ENCODE measurements at regions not wholly inside any gene's neighbourhood (a gene's known extent, or its start where the extent isn't known, plus 50 kb on each side); places are given as distances from the start of the nearest gene placed in this dataset.

DNA sequence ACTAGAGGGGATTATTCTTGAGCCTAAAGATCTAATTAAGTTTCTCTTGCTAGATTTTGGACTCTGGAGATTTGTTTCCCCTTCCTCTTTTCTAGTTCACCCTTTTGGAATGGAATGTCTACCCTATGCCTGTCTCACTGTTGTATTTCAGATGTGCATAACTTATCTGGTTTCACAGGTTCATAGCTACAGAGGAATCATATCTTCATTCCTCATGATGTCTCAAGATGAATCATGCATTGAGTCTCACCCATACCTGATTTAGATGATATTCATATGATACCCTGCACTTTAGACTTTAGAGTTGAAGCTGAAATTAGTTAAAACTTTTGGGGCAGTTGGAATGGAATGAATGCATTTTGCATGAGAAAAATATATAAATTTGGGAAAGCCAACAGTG is 246.7 kb downstream of the HS3ST1 start:
- DNase-seq = no peak

DNA sequence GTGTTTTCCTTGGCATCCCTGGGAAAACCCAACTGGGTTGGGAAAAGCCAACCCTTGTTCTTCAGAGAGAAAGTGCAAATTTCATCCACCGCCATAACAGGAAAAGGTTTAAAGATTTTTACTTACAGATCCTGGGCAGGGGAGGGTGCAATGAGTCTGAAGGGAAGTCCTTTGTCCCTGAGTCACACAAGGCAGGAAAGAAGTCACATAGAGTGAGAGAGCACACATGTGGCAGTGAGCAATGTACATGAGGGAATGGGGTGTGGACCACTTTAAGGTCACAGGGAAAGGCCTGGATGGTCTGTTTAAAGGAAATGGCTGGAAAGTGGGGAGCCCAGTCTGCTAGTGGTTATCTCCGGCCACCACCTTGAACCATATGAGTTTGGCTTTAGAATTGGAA is 248.9 kb downstream of the HS3ST1 start:
- no peak for DNase-seq

DNA sequence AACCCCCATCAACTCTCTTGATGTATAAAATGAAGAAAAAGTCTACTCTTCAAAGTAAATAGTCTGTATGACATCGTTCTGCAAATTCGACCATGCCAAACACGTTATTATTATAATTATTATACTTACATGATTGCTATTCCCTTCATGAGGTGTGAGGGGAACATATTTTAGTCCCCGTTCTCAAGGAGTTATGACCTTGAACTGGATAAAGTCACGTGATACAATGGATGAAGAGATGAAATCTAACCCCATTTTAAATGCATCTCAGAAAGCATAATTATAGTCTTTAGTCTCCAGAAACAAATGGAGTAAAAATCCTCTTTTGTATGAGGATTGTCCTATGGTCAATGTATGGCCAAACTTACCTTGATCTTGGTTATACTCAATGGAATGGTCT is 250.3 kb downstream of the HS3ST1 start:
- no peak for DNase-seq

DNA sequence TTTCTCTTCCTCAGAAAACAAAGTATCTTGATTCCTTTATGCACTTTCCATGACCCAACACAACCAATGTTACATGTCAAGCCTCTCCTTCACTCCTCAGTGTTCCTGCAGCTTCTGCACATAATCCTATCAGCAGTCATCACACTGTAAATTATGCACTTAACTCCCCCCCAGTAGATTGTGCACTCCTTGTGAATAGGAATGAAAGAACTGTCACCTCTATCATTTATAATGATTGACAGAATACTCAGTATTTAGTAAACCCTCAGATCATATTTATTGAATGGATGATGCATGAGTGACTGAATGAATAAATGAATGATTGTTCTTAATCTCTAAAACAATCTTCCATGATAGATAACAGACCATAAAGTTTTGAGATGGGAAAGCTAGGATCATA is 253.3 kb downstream of the HS3ST1 start:
- no peak for DNase-seq

DNA sequence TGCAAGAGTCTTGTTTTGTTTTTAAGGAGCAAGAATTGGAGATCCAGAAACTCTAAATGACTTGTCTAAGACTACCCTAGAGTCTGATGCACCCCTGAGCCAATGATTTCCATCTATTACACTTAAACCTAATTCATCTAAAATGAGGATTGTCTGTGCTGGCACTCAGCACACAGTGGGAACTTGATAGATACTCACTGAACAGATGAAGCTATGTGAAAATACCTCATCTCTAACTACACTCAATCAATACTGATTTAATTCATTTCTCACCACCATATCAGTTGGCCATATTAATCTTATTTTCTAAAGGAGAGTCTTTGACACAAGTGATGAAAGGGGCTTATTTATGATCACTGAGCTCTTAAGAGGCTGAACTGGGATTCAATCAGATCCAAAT is 262.1 kb downstream of the HS3ST1 start:
- no peak for DNase-seq

DNA sequence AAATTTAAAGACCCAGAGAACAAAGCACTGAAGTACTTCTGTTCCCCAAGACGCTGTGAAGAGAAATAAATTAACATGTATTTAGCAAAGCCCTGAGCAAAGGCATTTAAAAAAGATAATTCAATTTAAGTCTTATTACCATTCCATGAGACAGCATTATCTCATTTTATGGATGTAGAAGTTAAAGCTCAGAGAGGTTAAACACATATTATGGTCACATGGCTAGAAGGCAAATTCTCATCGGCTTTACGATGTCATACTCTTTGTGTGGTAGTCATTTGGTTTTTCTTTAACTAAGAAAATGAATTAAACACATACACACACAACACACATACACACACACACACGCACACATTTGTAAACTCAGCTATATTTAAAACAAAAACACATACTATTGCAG is 262.7 kb downstream of the HS3ST1 start:
- no peak for DNase-seq

DNA sequence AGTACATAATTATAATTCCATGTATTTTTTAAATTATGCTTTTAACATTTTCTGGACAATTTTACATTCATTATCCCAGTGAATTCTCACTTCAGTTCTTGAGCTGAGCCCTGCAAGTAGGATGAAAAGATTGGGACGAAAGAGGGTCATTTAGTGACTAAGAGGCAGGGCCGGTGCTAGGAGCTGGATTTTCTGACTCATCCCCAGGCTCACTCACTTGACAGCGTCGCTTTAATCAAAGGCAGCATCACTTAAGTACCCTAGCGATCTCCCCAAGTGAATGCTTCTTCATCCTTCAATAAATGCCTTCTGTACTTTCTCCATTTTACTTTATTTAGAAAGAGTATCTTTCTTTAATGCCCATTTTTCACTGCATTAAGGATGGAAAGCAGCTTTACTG is 263.6 kb downstream of the HS3ST1 start:
- DNase-seq = no peak

DNA sequence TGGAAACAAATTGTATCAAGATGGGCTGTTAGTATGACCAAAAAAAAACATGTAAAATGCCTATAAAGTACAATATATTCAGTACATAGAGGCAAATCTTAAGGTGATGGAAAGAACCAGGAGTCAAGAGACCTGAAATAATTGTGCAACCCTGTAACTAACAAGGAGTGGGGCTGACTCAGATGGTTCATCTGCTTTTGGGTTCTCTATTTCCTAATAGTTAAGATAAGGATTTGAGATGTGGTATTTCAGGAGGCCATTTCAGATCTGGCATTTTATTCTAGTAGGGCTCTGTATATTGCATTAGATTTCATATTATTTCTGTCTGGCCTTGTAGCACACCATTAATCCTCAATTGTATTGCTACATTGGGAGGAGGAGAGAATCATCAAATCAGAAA is 268.4 kb downstream of the HS3ST1 start:
- no peak for DNase-seq

DNA sequence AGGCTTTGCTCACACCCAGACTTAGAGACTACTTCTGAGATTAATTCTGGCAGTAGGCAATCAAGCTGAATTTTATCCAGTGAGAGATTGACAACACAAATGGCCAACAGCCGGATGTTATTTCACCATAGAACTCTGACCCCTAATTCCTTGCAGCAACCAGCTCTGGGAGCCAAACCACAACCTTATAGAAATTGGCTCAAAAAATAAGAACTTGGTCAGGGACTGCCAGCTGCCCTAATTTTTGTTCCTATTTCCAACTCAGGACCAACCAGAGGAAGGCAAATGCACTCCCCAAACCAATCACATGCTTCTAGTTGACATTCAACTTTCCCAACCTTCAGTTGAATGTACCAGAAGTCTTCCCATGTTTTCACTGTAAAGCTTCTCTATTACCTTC is 269.7 kb downstream of the HS3ST1 start:
- no peak for DNase-seq

DNA sequence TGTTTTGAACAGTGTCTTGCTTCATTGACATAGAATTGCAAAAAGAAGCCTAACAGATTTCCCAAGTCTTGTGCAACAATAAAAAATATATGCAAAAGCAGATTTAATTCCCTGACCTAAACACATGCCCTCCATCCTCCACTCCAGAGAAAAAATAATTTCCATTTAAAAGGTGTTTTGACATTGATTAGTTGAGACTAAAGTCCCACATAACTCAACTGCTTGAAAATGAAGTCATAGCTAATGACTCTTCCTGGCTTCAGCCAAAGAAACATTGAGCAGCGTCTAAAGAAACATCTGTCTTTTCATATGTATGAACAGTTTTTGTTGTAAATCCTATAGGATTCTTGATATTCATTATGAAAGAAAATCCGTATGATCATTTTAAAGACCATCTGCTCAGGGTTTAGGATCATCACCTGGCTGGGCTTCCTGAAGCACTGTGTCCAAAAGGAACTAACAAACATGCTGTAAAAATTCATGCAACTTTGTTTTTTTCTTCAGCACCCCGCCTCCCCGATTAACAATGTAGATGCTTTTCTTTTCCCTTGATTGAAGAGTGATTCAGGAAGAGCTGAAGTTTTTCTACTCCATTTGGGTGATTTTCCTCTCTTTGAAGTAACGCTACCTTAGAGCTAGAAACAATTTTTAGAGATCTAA is 273.4 kb downstream of the HS3ST1 start:
- no peak for DNase-seq

DNA sequence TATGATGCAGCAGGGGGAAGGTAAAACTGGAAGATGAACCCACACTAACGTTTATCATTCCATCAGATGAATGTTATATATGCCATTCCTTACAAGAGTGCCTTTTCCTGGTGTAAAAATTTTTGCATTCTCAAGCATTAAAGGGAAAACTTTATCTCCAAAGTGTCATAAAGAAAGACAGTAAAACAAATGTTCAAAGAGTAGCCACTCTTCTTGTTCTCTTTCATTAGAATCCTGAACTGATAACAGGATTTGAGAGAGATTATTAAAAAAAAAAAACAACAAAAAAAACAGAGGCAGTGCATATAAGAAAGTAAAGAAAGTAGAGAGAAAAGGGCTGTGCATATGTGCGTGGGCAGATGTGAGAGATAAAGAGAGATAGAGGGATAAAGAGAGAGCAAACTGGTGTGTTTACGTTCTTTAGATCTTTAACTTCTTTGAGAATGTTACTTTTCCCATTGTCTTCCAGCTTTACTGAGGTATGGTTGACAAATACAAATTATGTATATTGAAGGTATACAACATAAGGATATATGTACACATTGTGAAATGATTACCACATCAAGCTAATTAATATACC is 275.4 kb downstream of the HS3ST1 start:
- DNase-seq = no peak

DNA sequence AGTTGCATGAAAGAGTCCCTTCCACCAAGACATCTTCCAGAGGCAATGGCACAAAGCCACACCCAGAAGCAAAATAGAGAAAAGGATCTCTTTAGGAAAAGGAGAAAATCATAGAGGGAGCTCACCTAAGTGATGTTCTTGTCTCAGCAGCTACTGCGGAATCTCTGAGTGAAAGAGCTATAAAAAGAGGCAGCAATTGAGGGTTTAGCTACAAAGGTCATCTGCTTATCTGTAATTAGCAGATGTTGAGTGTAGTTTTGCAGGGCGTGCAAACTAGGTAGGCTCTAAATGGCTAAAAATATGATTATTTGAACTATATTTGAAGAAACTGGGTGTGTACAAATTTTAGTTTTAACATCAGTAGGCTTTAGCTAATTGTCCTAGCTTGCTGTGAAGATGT is 276.0 kb downstream of the HS3ST1 start:
- DNase-seq = no peak

DNA sequence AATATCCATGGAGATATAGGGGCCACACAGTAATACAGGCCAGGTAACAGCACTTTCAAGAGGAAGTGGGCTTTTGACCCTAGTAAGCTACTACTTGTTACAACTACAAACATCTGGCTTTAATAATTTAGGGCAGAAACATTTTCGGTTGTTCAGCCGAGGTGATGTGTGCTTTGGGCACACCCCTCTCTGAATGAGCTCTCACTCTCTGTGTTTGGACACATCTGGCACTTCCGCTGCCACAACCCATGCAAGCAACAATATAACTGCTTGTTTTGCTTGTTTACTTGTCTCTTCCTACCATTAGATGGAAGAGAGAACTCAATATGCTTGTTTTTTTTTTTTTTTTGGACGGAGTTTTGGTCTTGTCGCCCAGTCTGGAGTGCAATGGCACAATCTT is 277.2 kb downstream of the HS3ST1 start:
- no peak for DNase-seq

DNA sequence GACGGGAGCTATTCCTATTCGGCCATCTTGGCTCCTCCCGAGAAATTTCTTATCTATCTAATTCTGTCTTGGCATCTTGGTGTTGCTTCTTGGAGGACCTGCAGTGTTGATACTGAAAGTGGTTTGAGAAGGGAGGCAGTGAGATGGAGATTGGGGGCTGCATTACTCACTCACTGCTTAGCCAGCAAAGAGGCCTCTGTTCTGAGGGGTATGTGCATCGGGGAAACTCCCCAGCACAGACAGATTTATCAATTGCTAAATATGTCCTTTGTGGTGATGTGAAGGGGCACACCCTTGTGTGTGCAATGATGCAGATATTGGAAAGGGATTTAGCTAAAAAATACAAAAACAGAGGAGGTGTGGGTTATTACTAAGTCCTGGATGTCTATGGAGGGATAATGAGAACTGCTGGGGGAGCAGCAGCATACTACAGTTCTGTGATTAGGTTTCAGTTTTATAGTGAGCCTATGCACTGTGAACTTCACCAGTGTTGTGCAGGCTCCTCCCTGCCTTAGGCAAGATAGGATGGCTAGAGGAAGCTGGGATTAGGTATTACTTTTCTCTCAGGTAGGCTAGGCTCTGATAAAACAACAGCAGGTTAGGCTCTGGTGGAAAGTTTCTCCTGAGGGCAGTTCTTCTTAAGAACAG is 279.0 kb downstream of the HS3ST1 start:
- no peak for DNase-seq

DNA sequence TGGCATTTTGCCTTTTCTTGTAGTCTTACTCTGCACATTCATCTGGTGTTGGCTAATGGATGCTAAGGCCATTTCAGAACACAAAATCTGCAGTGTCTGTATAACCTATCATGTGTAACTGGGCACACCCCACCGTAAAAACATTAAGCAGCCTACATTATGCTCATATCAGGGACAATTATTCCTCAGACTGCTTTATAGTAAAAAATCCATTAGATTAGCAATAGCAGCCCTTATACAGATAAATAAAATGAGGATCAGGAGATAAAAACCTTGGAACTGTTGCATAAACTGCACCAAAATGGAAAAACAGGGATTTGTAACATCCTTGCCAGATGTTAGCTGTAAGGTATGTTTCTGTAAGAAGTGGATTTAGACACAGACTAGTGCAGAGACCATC is 288.8 kb downstream of the HS3ST1 start:
- DNase-seq = no peak

DNA sequence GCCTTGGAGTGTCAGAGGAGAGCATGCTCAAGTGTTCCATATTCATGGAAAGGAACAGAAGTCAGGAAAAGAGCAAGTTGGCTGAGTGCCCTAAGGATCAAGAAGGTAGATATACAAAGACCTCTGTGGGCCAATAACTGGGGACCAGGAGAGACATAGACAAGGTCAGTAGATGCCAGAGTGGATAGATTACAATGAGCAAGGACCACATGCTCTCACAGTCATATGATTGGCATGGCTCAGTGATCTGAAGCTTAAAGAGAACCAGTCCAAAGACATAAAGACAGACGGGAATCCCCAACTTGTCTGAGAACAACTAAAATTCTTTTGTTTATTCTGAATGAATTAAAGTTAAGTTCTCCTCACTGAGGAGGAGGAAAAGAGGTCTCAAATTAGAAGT is 289.7 kb downstream of the HS3ST1 start:
- DNase-seq = no peak

DNA sequence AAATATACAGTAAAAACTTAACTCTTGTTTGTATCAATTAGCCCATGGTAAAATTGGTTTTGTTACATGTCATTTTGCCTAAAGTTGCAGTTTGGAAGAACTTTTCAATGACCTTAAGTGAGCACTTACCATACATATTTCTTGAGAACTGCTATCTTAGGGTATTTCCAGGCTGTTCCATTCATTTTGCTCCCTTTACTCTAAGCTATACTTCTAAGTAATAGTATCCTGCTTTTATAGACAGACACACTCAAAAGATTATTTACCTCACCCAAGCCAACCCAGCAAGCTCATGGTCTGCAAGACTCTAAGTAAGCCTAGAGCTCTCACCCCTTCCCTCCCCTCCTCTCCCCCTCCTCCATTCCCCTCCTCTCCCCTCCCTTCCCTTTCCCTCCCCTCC is 294.0 kb downstream of the HS3ST1 start:
- no peak for DNase-seq

DNA sequence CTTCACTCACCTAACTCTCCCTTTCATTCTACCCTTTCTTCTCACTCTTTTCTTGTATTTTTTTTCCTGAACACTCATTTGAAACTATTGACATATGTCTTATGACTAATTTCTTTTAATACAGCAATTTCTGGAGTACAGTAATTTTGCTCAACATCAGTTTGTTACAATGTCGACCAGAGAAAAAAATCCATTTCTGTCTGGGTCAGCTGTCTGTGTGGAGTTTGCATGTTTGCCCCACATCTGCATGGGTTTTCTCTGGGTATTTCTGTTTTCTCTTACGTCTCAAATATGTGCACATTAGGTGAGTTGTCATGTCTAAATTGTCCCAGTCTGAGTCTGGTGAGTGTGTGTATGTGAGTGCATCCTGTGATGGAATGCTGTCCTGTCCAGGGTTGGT is 294.8 kb downstream of the HS3ST1 start:
- no peak for DNase-seq

DNA sequence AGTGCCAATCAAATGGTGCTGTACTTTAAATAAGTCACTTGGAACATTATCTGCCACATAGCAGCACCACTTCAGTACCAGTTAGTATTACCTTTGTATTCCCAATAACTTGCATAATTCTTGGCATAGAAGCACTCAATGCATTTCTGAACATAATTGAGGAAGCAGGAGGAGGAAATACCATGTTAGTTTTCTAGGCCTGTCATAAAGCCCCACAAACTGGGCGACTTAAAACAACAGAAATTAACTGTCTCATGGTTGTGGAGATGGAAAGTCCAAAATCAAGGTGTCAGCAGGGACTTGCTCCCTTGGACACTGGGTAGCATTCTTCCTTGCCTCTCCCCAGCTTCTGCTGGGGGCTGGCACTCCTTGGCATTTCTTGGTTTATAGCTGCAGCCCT is 296.2 kb downstream of the HS3ST1 start:
- no peak for DNase-seq

DNA sequence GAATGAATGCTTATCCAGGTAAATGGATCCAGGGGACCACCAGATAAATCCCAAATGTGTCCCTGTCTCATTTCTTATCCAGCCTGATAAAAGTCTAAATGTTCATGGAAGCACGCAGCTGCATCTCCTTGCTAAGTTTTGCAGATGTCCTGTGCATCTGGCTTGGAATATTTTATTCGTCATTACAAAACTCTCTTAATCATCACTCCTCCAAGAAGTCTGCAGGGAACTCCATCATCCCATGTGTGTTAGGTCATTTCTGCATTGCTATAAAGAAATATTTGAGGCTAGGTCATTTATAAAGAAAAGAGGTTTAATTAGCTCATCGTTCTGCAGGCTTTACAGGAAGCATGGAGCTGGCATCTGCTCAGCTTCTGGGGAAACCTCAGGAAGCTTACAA is 297.2 kb downstream of the HS3ST1 start:
- DNase-seq = no peak

DNA sequence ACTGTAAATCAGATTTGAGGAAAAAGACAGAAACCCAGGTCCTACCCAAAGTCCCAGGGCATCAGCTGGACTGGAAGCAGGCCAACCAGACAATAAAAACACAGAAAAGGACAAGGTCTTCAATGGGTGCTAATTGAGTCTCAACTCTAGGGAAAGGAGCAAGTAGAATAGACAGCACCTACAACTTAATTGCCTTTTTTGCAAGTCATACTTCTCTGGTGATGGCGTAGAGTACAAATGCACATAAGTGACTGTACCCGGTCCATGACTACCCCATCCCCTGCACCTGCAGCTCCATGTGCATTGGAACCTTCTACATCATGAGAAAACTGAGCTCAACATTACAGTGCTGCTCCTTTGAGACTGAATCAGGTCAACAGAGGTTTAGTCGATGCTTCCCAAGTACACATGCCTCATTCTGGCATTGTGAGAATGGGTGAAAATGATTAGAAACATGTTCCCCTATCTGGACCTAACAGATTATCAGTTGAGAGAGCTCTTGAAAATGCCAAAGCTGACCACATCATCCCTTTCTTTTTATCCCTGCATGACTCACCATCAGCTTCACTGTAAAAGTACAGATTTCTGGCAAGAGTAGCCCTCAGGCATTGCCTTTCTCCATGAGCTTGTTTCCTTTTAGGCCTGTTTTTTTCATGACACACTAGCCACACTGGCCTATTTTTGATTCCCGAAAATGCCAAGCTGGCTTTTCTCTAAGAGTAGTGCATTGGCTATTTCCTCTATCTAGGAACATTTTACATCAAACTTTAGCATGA is 298.3 kb downstream of the HS3ST1 start:
- no peak for DNase-seq

DNA sequence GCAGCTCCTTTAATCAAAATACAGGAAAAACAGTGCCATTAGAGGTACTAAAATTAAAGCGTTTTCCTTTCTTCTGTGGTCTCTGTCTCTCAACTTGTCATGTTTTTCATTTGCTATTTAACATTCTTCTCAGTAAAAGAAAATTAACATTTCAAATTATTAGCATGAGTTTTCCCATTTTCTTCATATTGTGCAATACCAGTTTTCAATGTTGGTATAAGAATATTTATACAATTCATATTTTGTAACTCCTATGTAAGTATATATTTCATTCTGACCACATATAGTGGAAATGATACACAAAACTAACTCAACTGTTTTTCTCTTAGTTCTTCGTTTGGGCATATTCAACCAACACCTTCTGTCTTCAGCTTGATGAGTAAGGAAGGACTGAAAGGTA is 308.3 kb downstream of the HS3ST1 start:
- DNase-seq = no peak

DNA sequence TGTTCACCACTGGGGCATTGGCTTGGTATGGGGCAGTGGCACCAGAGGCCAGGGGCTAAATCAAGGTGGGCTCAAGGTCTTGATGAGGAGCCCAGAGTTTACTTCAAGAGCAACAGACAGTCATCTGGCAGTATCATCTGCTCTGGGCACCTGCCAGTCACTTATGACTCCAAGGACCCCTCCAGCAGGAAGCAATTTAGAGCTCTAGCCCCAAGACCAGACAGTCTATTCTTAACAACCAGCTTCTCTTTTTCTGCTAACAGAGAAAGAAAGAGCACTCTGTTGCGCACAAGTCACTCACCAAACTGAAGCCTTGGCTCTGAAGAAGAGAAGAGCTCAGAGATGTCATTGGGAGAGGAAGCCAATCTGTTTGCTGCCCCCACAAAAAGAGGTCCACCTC is 309.2 kb downstream of the HS3ST1 start:
- no peak for DNase-seq

DNA sequence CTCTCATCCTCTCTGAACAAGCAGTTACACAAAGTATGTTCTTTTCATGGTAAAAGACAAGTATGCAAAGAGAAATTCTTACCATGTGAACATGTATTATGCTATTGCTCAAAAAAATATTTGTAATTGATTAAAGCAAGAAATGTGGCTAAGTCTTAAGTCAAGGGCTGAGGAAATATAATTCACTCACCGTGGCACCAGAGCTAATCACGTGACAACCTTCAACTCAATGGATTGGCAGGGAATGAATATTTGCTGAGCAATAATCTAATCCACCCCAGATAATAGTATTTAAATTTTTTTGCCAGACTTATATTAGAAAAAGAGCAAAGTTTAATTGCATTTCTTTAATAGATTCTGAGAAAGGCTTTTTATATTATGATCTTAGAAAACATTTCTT is 310.2 kb downstream of the HS3ST1 start:
- no peak for DNase-seq

All from NCI-H1436 (cell line).